ENCODE measurements at regions not wholly inside any gene's neighbourhood (a gene's known extent, or its start where the extent isn't known, plus 50 kb on each side); places are given as distances from the start of the nearest gene placed in this dataset.

DNA sequence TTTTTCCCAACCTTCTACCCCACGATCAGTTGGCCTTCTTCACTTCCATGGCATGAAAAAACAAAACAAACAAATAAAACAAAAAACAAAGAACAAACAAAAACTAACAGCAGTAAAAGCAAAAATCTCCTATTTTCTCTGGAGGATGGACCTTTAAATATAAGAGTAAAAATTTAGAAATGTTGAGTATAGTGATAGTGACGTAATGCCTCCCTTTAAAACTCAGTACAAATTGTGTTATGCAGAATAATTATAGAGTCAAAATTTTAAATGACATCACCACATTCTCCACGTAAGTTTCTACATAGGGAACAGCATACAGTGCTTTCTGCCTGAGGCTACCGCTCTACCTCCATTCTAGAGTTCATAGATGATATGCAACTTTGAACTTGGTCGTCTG, 2156.4 kb downstream of the PCDH7 start:
- ATAC-seq = no peak
- H3K9me3 ChIP-seq = no peaks in the 10 kb centered on the region
- H3K27me3 ChIP-seq = no peaks in the 10 kb centered on the region
- H3K27ac ChIP-seq = no peak overlapping the region
- no peak overlapping the region for H3K4me3 ChIP-seq
- no peaks in the 10 kb centered on the region for H3K4me1 ChIP-seq
- TF ChIP-seq POLR2A (IDR thresholded peaks at IDR 0.05) = no peak
- WGBS (ENCODE audit: insufficient coverage, low coverage, low lambda C conversion rate, missing lambda C conversion rate) = 61% methylated on average over 5 of the region's 5 CpGs
- no peaks in the 10 kb centered on the region for H3K36me3 ChIP-seq
- DNase-seq = no peak
- intact Hi-C loops (cut with DNase I) = no loop called here

DNA sequence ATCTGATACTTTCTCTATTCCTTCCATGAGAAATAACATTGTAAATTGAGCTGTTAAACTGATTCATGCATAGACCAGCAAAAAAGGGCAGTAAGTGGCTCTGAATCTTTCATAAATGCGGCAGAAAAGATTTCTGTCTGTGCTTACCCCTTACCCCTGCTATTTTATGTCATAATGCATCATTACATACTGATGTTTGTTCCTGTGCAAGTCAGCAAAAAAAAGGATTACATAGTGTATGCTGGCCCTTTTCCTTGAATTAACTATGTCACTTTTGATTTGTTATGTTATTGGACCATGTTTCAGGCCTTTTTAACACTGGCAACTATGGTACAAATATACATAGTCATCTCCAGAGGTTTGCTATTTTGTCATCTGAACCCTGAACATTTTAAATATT, 2159.7 kb downstream of the PCDH7 start:
- H3K4me1 ChIP-seq = no peaks in the 10 kb centered on the region
- no peaks in the 10 kb centered on the region for H3K27me3 ChIP-seq
- 50% methylated on average over 1 of the region's 1 CpG for WGBS (ENCODE audit: insufficient coverage, low coverage, low lambda C conversion rate, missing lambda C conversion rate)
- ATAC-seq (no peak), DNase-seq (no peak)
- intact Hi-C loops (cut with DNase I) = no loop called here
- no peak overlapping the region for H3K27ac ChIP-seq
- no peaks in the 10 kb centered on the region for H3K9me3 ChIP-seq
- TF ChIP-seq CTCF (IDR thresholded peaks at IDR 0.05) (no peak), POLR2A (IDR thresholded peaks at IDR 0.05) (no peak)
- no peak overlapping the region for H3K4me3 ChIP-seq
- no peaks in the 10 kb centered on the region for H3K36me3 ChIP-seq

DNA sequence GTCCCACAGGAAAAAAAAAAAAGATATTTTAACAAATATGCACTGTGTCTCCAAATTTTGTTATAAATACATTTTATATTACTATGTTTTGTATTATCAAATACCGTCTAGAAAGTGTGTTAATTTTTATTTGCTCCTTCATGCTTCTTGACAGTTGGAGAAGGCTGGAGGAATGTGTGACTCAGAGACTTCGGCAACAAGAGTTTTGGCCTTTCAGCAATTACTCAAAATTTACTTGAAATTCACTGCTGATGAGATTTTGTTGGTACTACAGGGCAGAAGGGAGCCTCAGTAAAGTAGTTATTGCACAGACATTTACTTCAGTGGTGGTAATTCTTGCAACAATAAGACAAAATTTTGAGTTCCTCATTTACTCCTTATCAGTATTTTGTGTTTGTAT, 2164.0 kb downstream of the PCDH7 start:
- H3K4me3 ChIP-seq = no peak overlapping the region
- H3K9me3 ChIP-seq = no peaks in the 10 kb centered on the region
- H3K36me3 ChIP-seq = no peaks in the 10 kb centered on the region
- H3K27ac ChIP-seq = no peak overlapping the region
- ATAC-seq = no peak
- WGBS (ENCODE audit: insufficient coverage, low coverage, low lambda C conversion rate, missing lambda C conversion rate) = 49% methylated on average over 2 of the region's 2 CpGs
- DNase-seq = no peak
- no peaks in the 10 kb centered on the region for H3K4me1 ChIP-seq
- intact Hi-C loops (cut with DNase I) = no loop called here
- H3K27me3 ChIP-seq = no peaks in the 10 kb centered on the region
- TF ChIP-seq POLR2A (IDR thresholded peaks at IDR 0.05) (no peak), CTCF (IDR thresholded peaks at IDR 0.05) (no peak)

- Histone ChIP-seq H3K36me3 (no peaks in the 10 kb centered on the region), H3K4me3 (no peak overlapping the region), H3K9me3 (no peaks in the 10 kb centered on the region), H3K4me1 (no peaks in the 10 kb centered on the region), H3K27me3 (no peaks in the 10 kb centered on the region), H3K27ac (no peak overlapping the region)
- intact Hi-C loops (cut with DNase I) = no loop called here
- no peak for TF ChIP-seq CTCF (IDR thresholded peaks at IDR 0.05)
- TF ChIP-seq POLR2A (IDR thresholded peaks at IDR 0.05) = no peak
- 51% methylated on average over 4 of the region's 4 CpGs for WGBS (ENCODE audit: insufficient coverage, low coverage, low lambda C conversion rate, missing lambda C conversion rate)
- DNase-seq (no peak), ATAC-seq (no peak)
Observed at GRCh38 chr4:32890398-32890797, 2170.2 kb downstream of the PCDH7 start.

GRCh38 chr4:32909053-32909452, 2188.9 kb downstream of the PCDH7 start:
- no peak for ATAC-seq
- H3K36me3 ChIP-seq = no peaks in the 10 kb centered on the region
- H3K4me1 ChIP-seq = no peaks in the 10 kb centered on the region
- H3K27ac ChIP-seq = no peak overlapping the region
- intact Hi-C loops (cut with DNase I) = no loop called here
- 71% methylated on average over 3 of the region's 3 CpGs for WGBS (ENCODE audit: insufficient coverage, low coverage, low lambda C conversion rate, missing lambda C conversion rate)
- DNase-seq = no peak
- H3K27me3 ChIP-seq = no peaks in the 10 kb centered on the region
- TF ChIP-seq CTCF (IDR thresholded peaks at IDR 0.05) (no peak), POLR2A (IDR thresholded peaks at IDR 0.05) (no peak)
- no peaks in the 10 kb centered on the region for H3K9me3 ChIP-seq
- no peak overlapping the region for H3K4me3 ChIP-seq

Data from right lobe of liver (tissue), 6 donors.